Erythroblast (primary cell): ENCODE measurements at regions not wholly inside any gene's neighbourhood (a gene's known extent, or its start where the extent isn't known, plus 50 kb on each side); places are given as distances from the start of the nearest gene placed in this dataset.

Experiments used
- GATA1 ChIP-seq: IDR thresholded peaks from 2 replicates; pipeline ENCODE4 v1.6.1; 2011; ENCODE audit warnings: low read depth, mild to moderate bottlenecking, control low read depth, low read length, moderate library complexity
- POLR2A ChIP-seq: IDR thresholded peaks from 2 replicates; pipeline ENCODE4 v1.6.1; 2011; ENCODE audit warnings: mild to moderate bottlenecking, low read length

DNA sequence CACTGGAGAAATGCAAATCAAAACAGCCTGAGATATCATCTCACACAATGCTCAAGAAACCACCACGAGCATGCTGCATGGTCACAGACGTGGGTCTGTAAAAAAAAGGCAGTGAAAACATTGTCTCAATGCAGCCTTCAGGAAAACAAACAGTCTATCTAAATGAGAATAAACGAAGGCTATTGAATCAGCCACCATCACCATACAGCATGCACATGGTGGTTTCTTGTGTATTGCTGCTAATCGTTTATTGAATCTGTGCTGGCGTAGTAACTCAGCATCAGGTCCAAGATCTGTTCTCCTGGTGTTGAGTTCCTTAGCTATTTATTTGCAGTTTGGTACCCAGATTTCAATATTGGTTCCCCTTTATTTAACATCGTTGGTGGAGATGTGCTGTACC, 1115.0 kb downstream of the CDH18 start:
- TF ChIP-seq POLR2A (no peak), GATA1 (no peak)
